ENCODE measurements at regions not wholly inside any gene's neighbourhood (a gene's known extent, or its start where the extent isn't known, plus 50 kb on each side); places are given as distances from the start of the nearest gene placed in this dataset.

DNA sequence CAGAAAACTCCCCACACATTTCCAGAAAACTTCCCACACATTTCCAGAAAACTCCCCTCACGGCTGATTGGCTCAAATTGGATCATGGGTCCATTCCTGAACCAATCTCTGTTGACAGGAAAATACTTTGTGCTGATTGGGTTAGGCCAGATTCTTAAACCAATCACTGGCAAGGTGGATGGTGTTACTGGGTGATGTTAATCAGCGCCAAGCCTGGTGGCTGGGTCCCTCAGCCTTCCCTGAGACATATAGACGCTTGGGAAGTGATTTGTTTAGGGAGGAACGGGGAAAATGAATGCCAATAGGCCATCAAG, 199.4 kb upstream of the UBE2E2 start:
- H3K27me3 ChIP-seq = no peaks in the 10 kb centered on the region
- intact Hi-C loops (cut with DNase I; ENCODE audit: low total_unique reads) = no loop called here
- no peaks in the 10 kb centered on the region for H3K4me1 ChIP-seq
- no peak for DNase-seq
- H3K27ac ChIP-seq = no peak overlapping the region
- no peaks in the 10 kb centered on the region for H3K36me3 ChIP-seq
- TF ChIP-seq POLR2A (IDR thresholded peaks at IDR 0.05) = no peak
- TF ChIP-seq, protein P1, sequence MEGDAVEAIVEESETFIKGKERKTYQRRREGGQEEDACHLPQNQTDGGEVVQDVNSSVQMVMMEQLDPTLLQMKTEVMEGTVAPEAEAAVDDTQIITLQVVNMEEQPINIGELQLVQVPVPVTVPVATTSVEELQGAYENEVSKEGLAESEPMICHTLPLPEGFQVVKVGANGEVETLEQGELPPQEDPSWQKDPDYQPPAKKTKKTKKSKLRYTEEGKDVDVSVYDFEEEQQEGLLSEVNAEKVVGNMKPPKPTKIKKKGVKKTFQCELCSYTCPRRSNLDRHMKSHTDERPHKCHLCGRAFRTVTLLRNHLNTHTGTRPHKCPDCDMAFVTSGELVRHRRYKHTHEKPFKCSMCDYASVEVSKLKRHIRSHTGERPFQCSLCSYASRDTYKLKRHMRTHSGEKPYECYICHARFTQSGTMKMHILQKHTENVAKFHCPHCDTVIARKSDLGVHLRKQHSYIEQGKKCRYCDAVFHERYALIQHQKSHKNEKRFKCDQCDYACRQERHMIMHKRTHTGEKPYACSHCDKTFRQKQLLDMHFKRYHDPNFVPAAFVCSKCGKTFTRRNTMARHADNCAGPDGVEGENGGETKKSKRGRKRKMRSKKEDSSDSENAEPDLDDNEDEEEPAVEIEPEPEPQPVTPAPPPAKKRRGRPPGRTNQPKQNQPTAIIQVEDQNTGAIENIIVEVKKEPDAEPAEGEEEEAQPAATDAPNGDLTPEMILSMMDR (IDR thresholded peaks at IDR 0.05) = no peak
- no peaks in the 10 kb centered on the region for H3K9me3 ChIP-seq
- H3K4me3 ChIP-seq = no peak overlapping the region

DNA sequence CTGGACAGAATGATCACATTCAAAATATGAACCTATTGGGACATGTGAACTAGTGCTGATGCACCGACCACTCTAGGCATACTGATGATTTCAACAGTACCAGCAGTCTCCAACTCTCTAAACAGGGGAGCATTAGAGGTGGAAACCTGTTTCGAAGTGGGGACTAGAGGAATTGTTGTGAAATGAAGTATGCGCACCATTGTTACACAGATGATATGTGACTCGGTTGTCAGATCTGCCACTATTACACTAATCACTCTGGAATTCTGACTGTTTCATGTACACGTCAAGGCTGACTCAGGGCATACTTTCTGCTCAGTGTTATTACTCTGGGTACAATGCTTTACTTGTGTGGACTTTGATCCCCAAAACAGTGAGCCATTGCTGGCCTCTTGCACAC, 198.2 kb upstream of the UBE2E2 start:
- TF ChIP-seq, protein P1 (IDR thresholded peaks at IDR 0.05) = no peak
- TF ChIP-seq POLR2A (IDR thresholded peaks at IDR 0.05) = no peak
- H3K4me1 ChIP-seq = no peaks in the 10 kb centered on the region
- no peak overlapping the region for H3K27ac ChIP-seq
- intact Hi-C loops (cut with DNase I; ENCODE audit: low total_unique reads) = no loop called here
- H3K9me3 ChIP-seq = no peaks in the 10 kb centered on the region
- H3K4me3 ChIP-seq = no peak overlapping the region
- DNase-seq = no peak
- no peaks in the 10 kb centered on the region for H3K27me3 ChIP-seq
- H3K36me3 ChIP-seq = no peaks in the 10 kb centered on the region

DNA sequence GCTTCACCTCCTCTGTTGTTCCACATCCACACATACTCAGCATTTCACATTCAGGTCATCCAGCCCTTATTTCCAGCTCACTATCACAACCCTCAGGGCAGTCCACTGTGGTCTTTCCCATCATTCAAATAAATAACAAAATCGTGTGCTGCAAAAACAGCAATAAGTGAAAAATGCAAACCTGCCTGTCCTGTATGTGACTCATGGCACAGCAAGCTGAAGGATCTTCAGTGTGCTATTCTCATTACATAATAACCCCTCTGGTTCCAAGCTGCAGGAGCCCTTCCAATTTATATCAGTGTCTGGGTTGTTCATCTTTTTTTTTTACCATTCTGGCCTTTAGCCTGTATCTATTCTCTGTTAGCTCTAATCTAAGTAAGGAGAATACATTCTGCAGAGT, 185.3 kb upstream of the UBE2E2 start:
- Histone ChIP-seq H3K4me3 (no peak overlapping the region), H3K36me3 (no peaks in the 10 kb centered on the region), H3K27ac (no peak overlapping the region), H3K4me1 (no peaks in the 10 kb centered on the region), H3K9me3 (peaks cover 0 to 3% of the 10 kb centered on the region in 2 donors), H3K27me3 (no peaks in the 10 kb centered on the region)
- intact Hi-C loops (cut with DNase I; ENCODE audit: low total_unique reads) = no loop called here
- no peak for TF ChIP-seq POLR2A (IDR thresholded peaks at IDR 0.05)
- TF ChIP-seq, protein P1 (IDR thresholded peaks at IDR 0.05) = no peak
- no peak for DNase-seq

DNA sequence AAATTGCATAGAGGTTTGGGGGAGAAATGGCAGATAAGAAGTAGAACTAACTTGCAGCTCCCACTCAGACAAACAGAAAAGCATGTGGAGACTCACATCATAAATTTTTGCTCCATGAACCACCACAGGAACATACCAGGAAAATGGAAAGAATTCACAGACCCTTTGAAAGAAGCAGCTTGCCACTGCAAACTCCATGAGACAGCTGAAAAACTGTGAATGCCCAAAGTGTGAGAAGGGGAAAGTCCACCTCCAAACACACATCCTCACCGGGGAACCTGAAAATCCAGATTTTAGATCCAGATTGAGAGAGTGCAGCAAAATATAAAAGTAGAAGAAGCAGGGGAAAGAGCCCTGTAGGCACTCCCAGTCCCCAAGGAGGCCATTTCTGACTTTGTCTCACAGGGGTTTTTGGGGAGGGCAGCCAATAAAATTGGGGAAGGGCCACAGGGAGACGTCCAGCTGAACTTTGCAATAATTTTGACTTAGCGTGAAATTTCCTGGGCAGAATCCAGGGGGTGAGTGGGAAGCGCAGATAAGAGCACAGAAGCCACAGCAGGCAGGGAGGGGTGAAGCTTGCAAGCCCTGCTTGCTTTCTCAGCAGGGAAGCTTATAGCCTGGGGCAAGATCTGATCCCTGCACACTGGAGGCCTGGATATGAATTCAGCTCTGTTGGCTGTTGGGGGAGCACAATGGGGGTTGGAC, 183.4 kb upstream of the UBE2E2 start:
- peaks cover 0 to 3% of the 10 kb centered on the region in 2 donors for H3K9me3 ChIP-seq
- DNase-seq = no peak
- TF ChIP-seq POLR2A (IDR thresholded peaks at IDR 0.05) = no peak
- TF ChIP-seq, protein P1 (IDR thresholded peaks at IDR 0.05) = no peak
- no peaks in the 10 kb centered on the region for H3K4me1 ChIP-seq
- no peaks in the 10 kb centered on the region for H3K36me3 ChIP-seq
- H3K27me3 ChIP-seq = no peaks in the 10 kb centered on the region
- H3K4me3 ChIP-seq = no peak overlapping the region
- intact Hi-C loops (cut with DNase I; ENCODE audit: low total_unique reads) = no loop called here
- H3K27ac ChIP-seq = no peak overlapping the region

DNA sequence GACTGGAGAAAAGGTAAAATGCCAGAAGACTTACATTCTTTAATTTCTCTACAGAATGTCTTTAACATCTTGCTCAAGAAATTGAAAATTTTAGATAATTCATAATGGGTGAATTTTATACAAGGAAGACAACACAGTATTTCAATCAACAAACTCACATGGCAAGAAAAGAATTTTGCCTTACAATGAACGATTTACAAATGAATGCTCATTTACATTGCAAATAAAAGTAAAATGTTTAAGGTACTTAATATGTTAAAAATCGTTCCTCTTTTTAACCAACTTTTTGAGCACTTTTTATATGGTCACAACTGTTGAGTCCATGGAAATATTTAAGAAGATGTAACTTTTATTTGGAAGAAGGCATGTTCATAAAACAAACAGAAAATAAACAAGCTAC, 174.8 kb upstream of the UBE2E2 start:
- Histone ChIP-seq H3K27me3 (no peaks in the 10 kb centered on the region), H3K36me3 (no peaks in the 10 kb centered on the region)
- intact Hi-C loops (cut with DNase I; ENCODE audit: low total_unique reads) = no loop called here

More for the DNA sequence above, 174.8 kb upstream of the UBE2E2 start:
- Histone ChIP-seq H3K9me3 (no peaks in the 10 kb centered on the region), H3K27ac (no peak overlapping the region), H3K4me1 (no peaks in the 10 kb centered on the region), H3K4me3 (no peak overlapping the region)
- no peak for DNase-seq
- no peak for TF ChIP-seq POLR2A (IDR thresholded peaks at IDR 0.05)
- TF ChIP-seq, protein P1 (IDR thresholded peaks at IDR 0.05) = no peak
